Astrocyte (in vitro differentiated cells and primary cell): ENCODE measurements at regions not wholly inside any gene's neighbourhood (a gene's known extent, or its start where the extent isn't known, plus 50 kb on each side); places are given as distances from the start of the nearest gene placed in this dataset.

ENCODE experiments used
- DNase-seq: peaks from one replicate; pipeline ENCODE4 v3.0.0-alpha.2; 2010; ENCODE audit warnings: low read depth
- FAIRE-seq: peaks from 2 replicates; lab custom pipeline; 2011; peaks lifted over from hg19 to GRCh38; lab: Jason Lieb, UNC
- H2AFZ ChIP-seq: 2 replicates; pipeline ENCODE4 v1.6.0; 2012; ENCODE audit warnings: low read depth, low read length, inconsistent platforms
- H3K27ac ChIP-seq: 2 replicates; pipeline ENCODE4 v1.5.1; 2011; ENCODE audit warnings: low read depth, low read length, inconsistent platforms
- H3K27me3 ChIP-seq: 2 replicates; pipeline ENCODE4 v1.6.0; 2011; ENCODE audit warnings: low read length, inconsistent platforms; ENCODE audit not compliant: insufficient read depth
- H3K36me3 ChIP-seq: 2 replicates; pipeline ENCODE4 v1.5.1; 2011; ENCODE audit warnings: low read length, inconsistent platforms; ENCODE audit not compliant: insufficient read depth
- H3K4me1 ChIP-seq: 2 replicates; pipeline ENCODE4 v1.5.1; 2011; ENCODE audit warnings: low read length, inconsistent platforms; ENCODE audit not compliant: insufficient read depth
- H3K4me2 ChIP-seq: 2 replicates; pipeline ENCODE4 v1.6.0; 2012; ENCODE audit warnings: low read length, inconsistent platforms
- H3K4me3 ChIP-seq: 2 replicates; pipeline ENCODE4 v1.5.1; 2011; ENCODE audit warnings: low read depth, mild to moderate bottlenecking, low read length, inconsistent platforms; ENCODE audit not compliant: insufficient read depth
- H3K79me2 ChIP-seq: 2 replicates; pipeline ENCODE4 v1.6.0; 2012; ENCODE audit warnings: mild to moderate bottlenecking, low read length, inconsistent platforms; ENCODE audit not compliant: insufficient read depth
- H3K9ac ChIP-seq: 2 replicates; pipeline ENCODE4 v1.6.0; 2012; ENCODE audit warnings: mild to moderate bottlenecking, low read length, inconsistent platforms
- H3K9me3 ChIP-seq: 2 replicates; pipeline ENCODE4 v1.5.1; 2012; ENCODE audit warnings: low read depth, mild to moderate bottlenecking, low read length, inconsistent platforms; ENCODE audit not compliant: insufficient read depth
- H4K20me1 ChIP-seq: 2 replicates; pipeline ENCODE4 v1.6.0; 2012; ENCODE audit warnings: low read length, inconsistent platforms; ENCODE audit not compliant: insufficient read depth
- H3K27ac Mint-ChIP-seq: one replicate; pipeline ENCODE4 v1.8.0; 2021; ENCODE audit warnings: mild to moderate bottlenecking, mixed read lengths; ENCODE audit not compliant: unreplicated experiment
- H3K27me3 Mint-ChIP-seq: one replicate; pipeline ENCODE4 v1.8.0; 2021; ENCODE audit warnings: low read depth, mixed read lengths; ENCODE audit not compliant: unreplicated experiment
- H3K36me3 Mint-ChIP-seq: one replicate; pipeline ENCODE4 v1.8.0; 2021; ENCODE audit warnings: low read depth, mixed read lengths; ENCODE audit not compliant: unreplicated experiment
- H3K4me1 Mint-ChIP-seq: one replicate; pipeline ENCODE4 v1.8.0; 2021; ENCODE audit warnings: low read depth, mixed read lengths; ENCODE audit not compliant: unreplicated experiment
- H3K4me3 Mint-ChIP-seq: one replicate; pipeline ENCODE4 v1.8.0; 2021; ENCODE audit warnings: mild to moderate bottlenecking, moderate library complexity, mixed read lengths; ENCODE audit not compliant: unreplicated experiment
- H3K9me3 Mint-ChIP-seq: one replicate; pipeline ENCODE4 v1.8.0; 2021; ENCODE audit warnings: mild to moderate bottlenecking, mixed read lengths; ENCODE audit not compliant: unreplicated experiment
- CTCF ChIP-seq: IDR thresholded peaks from 2 replicates; pipeline ENCODE4 v1.5.1; 2011; ENCODE audit warnings: low read depth, mild to moderate bottlenecking, inconsistent platforms, low read length, moderate library complexity; ENCODE audit not compliant: insufficient read depth
- EZH2 ChIP-seq: IDR thresholded peaks from 2 replicates; pipeline ENCODE4 v1.6.1; 2012; ENCODE audit warnings: mild to moderate bottlenecking, low read length, inconsistent platforms; ENCODE audit not compliant: insufficient read depth

- H2AFZ ChIP-seq = no peak overlapping the region
- no peaks in the 10 kb centered on the region for H3K27me3 ChIP-seq
- peaks cover 1% of the 10 kb centered on the region for H3K4me1 Mint-ChIP-seq
- no peaks in the 10 kb centered on the region for H3K36me3 Mint-ChIP-seq
- H3K4me2 ChIP-seq = no peak overlapping the region
- no peaks in the 10 kb centered on the region for H3K79me2 ChIP-seq
- H3K4me1 ChIP-seq = no peaks in the 10 kb centered on the region
- peaks cover 2% of the 10 kb centered on the region for H3K9me3 Mint-ChIP-seq
- H3K9me3 ChIP-seq = no peaks in the 10 kb centered on the region
- TF ChIP-seq CTCF (no peak), EZH2 (no peak)
- FAIRE-seq = no peak
- no peak for DNase-seq
- H3K27ac ChIP-seq = no peak overlapping the region
- H3K4me3 ChIP-seq = no peak overlapping the region
- H3K36me3 ChIP-seq = no peaks in the 10 kb centered on the region
- H3K4me3 Mint-ChIP-seq = no peak overlapping the region
- H4K20me1 ChIP-seq = no peaks in the 10 kb centered on the region
- H3K27ac Mint-ChIP-seq = no peak overlapping the region
- no peaks in the 10 kb centered on the region for H3K27me3 Mint-ChIP-seq
- H3K9ac ChIP-seq = no peak overlapping the region
These were observed 612.6 kb upstream of the C16orf82 start for GRCh38 chr16:26454102-26454501.

GRCh38 chr16:26456074-26456473 lies 610.7 kb upstream of the C16orf82 start:
- DNase-seq (no peak), FAIRE-seq (no peak)
- Histone ChIP-seq H3K9ac (no peak overlapping the region), H3K27ac (no peak overlapping the region), H3K79me2 (no peaks in the 10 kb centered on the region), H4K20me1 (no peaks in the 10 kb centered on the region), H3K4me3 (no peak overlapping the region), H3K4me1 (no peaks in the 10 kb centered on the region), H2AFZ (no peak overlapping the region), H3K9me3 (peaks cover 5% of the 10 kb centered on the region), H3K36me3 (no peaks in the 10 kb centered on the region), H3K27me3 (no peaks in the 10 kb centered on the region), H3K4me2 (no peak overlapping the region)
- Mint-ChIP-seq H3K4me3 (no peak overlapping the region), H3K27ac (no peak overlapping the region), H3K9me3 (peaks cover 2% of the 10 kb centered on the region), H3K4me1 (peaks cover 1% of the 10 kb centered on the region), H3K27me3 (no peaks in the 10 kb centered on the region), H3K36me3 (no peaks in the 10 kb centered on the region)
- TF ChIP-seq CTCF (no peak), EZH2 (no peak)

GRCh38 chr16:26457095-26457494 lies 609.6 kb upstream of the C16orf82 start:
- Mint-ChIP-seq H3K27me3 (no peaks in the 10 kb centered on the region), H3K27ac (no peak overlapping the region), H3K4me1 (peaks cover 1% of the 10 kb centered on the region), H3K36me3 (no peaks in the 10 kb centered on the region), H3K9me3 (peaks cover 2% of the 10 kb centered on the region), H3K4me3 (no peak overlapping the region)
- TF ChIP-seq EZH2 (no peak), CTCF (no peak)
- Histone ChIP-seq H3K36me3 (no peaks in the 10 kb centered on the region), H3K9me3 (peaks cover 5% of the 10 kb centered on the region), H3K4me1 (no peaks in the 10 kb centered on the region), H3K9ac (no peak overlapping the region), H4K20me1 (no peaks in the 10 kb centered on the region), H2AFZ (no peak overlapping the region), H3K4me2 (no peak overlapping the region), H3K4me3 (no peak overlapping the region), H3K27me3 (no peaks in the 10 kb centered on the region), H3K79me2 (no peaks in the 10 kb centered on the region), H3K27ac (no peak overlapping the region)
- FAIRE-seq = no peak
- no peak for DNase-seq
